Inflammatory macrophage treated with lipopolysaccharide for 1 hour (primary cell): ENCODE measurements at regions not wholly inside any gene's neighbourhood (a gene's known extent, or its start where the extent isn't known, plus 50 kb on each side); places are given as distances from the start of the nearest gene placed in this dataset.
A peak's percentile ranks its signal among the peaks of the same experiment; 100 is the strongest.

Experiments used
- DNase-seq, 2 donors: peaks; one replicate each; pipeline ENCODE4 v3.0.0-alpha.2; 2020 to 2022

GRCh38 chr6:124877468-124877867, 84.8 kb upstream of the RNF217 start:
- DNase-seq = no peak

- DNase-seq = no peak
These were observed 82.9 kb upstream of the RNF217 start for GRCh38 chr6:124879110-124879991.

- no peak for DNase-seq
These were observed 82.3 kb upstream of the RNF217 start for GRCh38 chr6:124879992-124880355.

- no peak for DNase-seq
These were observed 80.2 kb upstream of the RNF217 start for GRCh38 chr6:124881898-124882578.

- DNase-seq = peak; percentile 7 to 25
These were observed 79.5 kb upstream of the RNF217 start for GRCh38 chr6:124882579-124883393.

GRCh38 chr6:124885171-124885570, 77.1 kb upstream of the RNF217 start:
- no peak for DNase-seq

- no peak for DNase-seq
These were observed 74.2 kb upstream of the RNF217 start for GRCh38 chr6:124887872-124888580.

- DNase-seq = peak; percentile 44 to 59
These were observed 73.5 kb upstream of the RNF217 start for GRCh38 chr6:124888581-124889371.

GRCh38 chr6:124901084-124901483, 61.2 kb upstream of the RNF217 start:
- DNase-seq = no peak

GRCh38 chr6:124903797-124904196, 58.4 kb upstream of the RNF217 start:
- DNase-seq = peak in 1 of 2 donors; percentile 3

GRCh38 chr6:124907596-124907995, 54.6 kb upstream of the RNF217 start:
- no peak for DNase-seq
